ENCODE measurements at regions not wholly inside any gene's neighbourhood (a gene's known extent, or its start where the extent isn't known, plus 50 kb on each side); places are given as distances from the start of the nearest gene placed in this dataset.

DNA sequence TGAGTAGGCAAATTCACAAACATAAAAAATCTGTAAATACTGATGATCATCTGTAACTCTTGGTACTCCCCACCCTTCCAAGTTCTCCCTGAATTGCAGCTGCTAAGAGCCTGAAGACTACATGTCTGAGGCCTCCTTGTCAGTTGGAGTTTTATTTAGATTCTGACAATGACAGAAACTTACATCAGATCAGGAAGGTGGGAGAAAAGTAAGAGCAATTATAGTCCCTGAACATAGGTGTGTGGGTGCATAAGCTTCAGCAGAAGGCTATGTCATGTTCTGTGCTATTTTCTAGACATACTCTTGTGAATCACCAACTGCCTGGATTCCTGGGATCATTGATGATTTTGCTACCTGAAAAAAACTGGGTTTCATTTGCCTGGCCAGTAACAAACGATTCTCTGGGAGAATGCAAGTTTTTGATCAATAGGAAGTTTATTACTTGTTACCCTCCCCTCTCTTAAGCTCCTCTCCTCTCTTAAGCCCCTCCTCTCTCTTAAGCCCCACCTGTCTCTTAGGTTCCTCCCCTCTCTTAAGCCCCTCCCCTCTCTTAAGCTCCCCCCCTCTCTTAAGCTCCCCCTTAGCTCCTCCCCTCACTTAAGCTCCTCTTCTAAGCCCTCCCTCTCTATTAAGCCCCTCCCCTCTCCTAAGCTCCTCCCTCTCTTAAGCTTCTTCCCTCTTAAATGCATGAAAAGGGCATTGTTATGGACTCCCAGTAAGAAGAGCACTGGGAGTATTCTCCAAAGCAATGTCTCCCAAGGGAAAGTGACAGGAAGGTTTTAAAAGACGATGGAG lies 1183.4 kb upstream of the AUTS2 start:
- TF ChIP-seq TAF1 (IDR thresholded peaks at IDR 0.05; ENCODE audit: borderline replicate concordance, insufficient read depth, low read length), result no peak
- TF ChIP-seq, protein P1, sequence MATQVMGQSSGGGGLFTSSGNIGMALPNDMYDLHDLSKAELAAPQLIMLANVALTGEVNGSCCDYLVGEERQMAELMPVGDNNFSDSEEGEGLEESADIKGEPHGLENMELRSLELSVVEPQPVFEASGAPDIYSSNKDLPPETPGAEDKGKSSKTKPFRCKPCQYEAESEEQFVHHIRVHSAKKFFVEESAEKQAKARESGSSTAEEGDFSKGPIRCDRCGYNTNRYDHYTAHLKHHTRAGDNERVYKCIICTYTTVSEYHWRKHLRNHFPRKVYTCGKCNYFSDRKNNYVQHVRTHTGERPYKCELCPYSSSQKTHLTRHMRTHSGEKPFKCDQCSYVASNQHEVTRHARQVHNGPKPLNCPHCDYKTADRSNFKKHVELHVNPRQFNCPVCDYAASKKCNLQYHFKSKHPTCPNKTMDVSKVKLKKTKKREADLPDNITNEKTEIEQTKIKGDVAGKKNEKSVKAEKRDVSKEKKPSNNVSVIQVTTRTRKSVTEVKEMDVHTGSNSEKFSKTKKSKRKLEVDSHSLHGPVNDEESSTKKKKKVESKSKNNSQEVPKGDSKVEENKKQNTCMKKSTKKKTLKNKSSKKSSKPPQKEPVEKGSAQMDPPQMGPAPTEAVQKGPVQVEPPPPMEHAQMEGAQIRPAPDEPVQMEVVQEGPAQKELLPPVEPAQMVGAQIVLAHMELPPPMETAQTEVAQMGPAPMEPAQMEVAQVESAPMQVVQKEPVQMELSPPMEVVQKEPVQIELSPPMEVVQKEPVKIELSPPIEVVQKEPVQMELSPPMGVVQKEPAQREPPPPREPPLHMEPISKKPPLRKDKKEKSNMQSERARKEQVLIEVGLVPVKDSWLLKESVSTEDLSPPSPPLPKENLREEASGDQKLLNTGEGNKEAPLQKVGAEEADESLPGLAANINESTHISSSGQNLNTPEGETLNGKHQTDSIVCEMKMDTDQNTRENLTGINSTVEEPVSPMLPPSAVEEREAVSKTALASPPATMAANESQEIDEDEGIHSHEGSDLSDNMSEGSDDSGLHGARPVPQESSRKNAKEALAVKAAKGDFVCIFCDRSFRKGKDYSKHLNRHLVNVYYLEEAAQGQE (IDR thresholded peaks at IDR 0.05; ENCODE audit: insufficient read depth in 1 of 2, low read depth in 2 of 2, low read length in 2 of 2), result no peak

All from PFSK-1 (cell line).